K562 (cell line): ENCODE measurements at regions not wholly inside any gene's neighbourhood (a gene's known extent, or its start where the extent isn't known, plus 50 kb on each side); places are given as distances from the start of the nearest gene placed in this dataset.

Experiments
- MXI1 ChIP-seq: IDR thresholded peaks from 2 replicates; pipeline ENCODE4 v1.6.1; 2011; ENCODE audit warnings: low read depth, mild to moderate bottlenecking, improper control_type of control experiment, low read length
- NFXL1 ChIP-seq: fragments of 450-650 bp; formaldehyde crosslinking; IDR thresholded peaks from 2 replicates; pipeline ENCODE4 v1.4.0; 2021; ENCODE audit warnings: mild to moderate bottlenecking
- POLR2G ChIP-seq: fragments of 200-400 bp; formaldehyde crosslinking; IDR thresholded peaks from 2 replicates; pipeline ENCODE4 v1.6.1; 2017; ENCODE audit warnings: low read depth, mild to moderate bottlenecking, antibody characterized with exemption, low read length, moderate library complexity
- PTRF ChIP-seq: fragments of 450-650 bp; IDR thresholded peaks from 2 replicates; pipeline ENCODE4 v1.6.1; 2016; ENCODE audit warnings: mild to moderate bottlenecking, missing genetic modification characterization, missing compliant biosample characterization
- RAD21 ChIP-seq, 2 experiments: fragments of 250-450 bp in 1 of 2; fragments of 450-650 bp in 1 of 2; sonication (Bioruptor Pico) in 1 of 2; formaldehyde crosslinking in 1 of 2; IDR thresholded peaks in 1 of 2; conservative IDR thresholded peaks in 1 of 2; 2 replicates each; pipeline versions ENCODE4 v1.4.0 to v1.8.0; 2020 to 2022; ENCODE audit warnings: mild to moderate bottlenecking in 2 of 2, moderate library complexity in 1 of 2
- SMARCB1 ChIP-seq: IDR thresholded peaks from 2 replicates; pipeline ENCODE4 v1.6.1; 2011; ENCODE audit warnings: improper control_type of control experiment, low read depth; ENCODE audit not compliant: insufficient read length
- YY1 ChIP-seq, 3 experiments: IDR thresholded peaks; 2 replicates each; pipeline ENCODE4 v1.6.1; 2011; ENCODE audit warnings: low read length in 2 of 3, mild to moderate bottlenecking in 2 of 3, moderate library complexity in 2 of 3, borderline replicate concordance in 1 of 3, control low read depth in 1 of 3, low read depth in 1 of 3; ENCODE audit not compliant: insufficient read depth in 3 of 3, insufficient replicate concordance in 2 of 3, control insufficient read depth in 1 of 3, insufficient read length in 1 of 3; ENCODE audit errors: extremely low read depth in 1 of 3

- no peak for TF ChIP-seq YY1 (IDR thresholded peaks at IDR 0.05; ENCODE audit: borderline replicate concordance in 1 of 3, control insufficient read depth in 1 of 3, extremely low read depth in 1 of 3, insufficient read depth in 3 of 3, insufficient read length in 1 of 3, insufficient replicate concordance in 2 of 3, low read depth in 1 of 3, low read length in 2 of 3)
- no peak for TF ChIP-seq SMARCB1
- TF ChIP-seq PTRF: no peak
- TF ChIP-seq RAD21 (CRISPR knock-in tag; conservative IDR thresholded peaks at IDR 0.05 in 1 of 2, IDR thresholded peaks at IDR 0.05 in 1 of 2): no peak
- TF ChIP-seq POLR2G: no peak
- no peak for TF ChIP-seq NFXL1 (CRISPR knock-in tag)
- no peak for TF ChIP-seq MXI1
Observed at GRCh38 chr4:59161249-59161648, 2038.9 kb upstream of the ADGRL3 start.
